MM.1S (cell line): ENCODE measurements at regions not wholly inside any gene's neighbourhood (a gene's known extent, or its start where the extent isn't known, plus 50 kb on each side); places are given as distances from the start of the nearest gene placed in this dataset.

ENCODE experiments used
- CTCF ChIP-seq: fragments of 300-600 bp; sonication (generic); IDR thresholded peaks from 2 replicates; pipeline ENCODE4 v1.5.1; 2016; ENCODE audit warnings: antibody characterized with exemption, low read length, mixed read lengths
- EZH2 ChIP-seq: fragments of 300-600 bp; sonication (generic); optimal IDR thresholded peaks from 2 replicates; pipeline ENCODE3; 2017; ENCODE audit warnings: low read depth, mild to moderate bottlenecking, antibody characterized with exemption, low read length, mixed read lengths
- EZH2phosphoT487 ChIP-seq: fragments of 300-600 bp; sonication (generic); IDR thresholded peaks from 2 replicates; pipeline ENCODE4 v1.6.1; 2018; ENCODE audit warnings: antibody characterized with exemption, low read length

- TF ChIP-seq CTCF (no peak), EZH2phosphoT487 (no peak), EZH2 (no peak)
Measured at GRCh38 chr16:47026492-47026891, 53.0 kb upstream of the DNAJA2 start.
